ENCODE measurements at regions not wholly inside any gene's neighbourhood (a gene's known extent, or its start where the extent isn't known, plus 50 kb on each side); places are given as distances from the start of the nearest gene placed in this dataset.

- TF ChIP-seq CTCF (IDR thresholded peaks at IDR 0.05) (peak in 1 of 3 experiments; percentile 12), POLR2A (IDR thresholded peaks at IDR 0.05) (no peak)
These were observed 210.5 kb downstream of the FAM181B start for GRCh38 chr11:82523141-82523540.
